GM19468 (cell line): ENCODE measurements at regions not wholly inside any gene's neighbourhood (a gene's known extent, or its start where the extent isn't known, plus 50 kb on each side); places are given as distances from the start of the nearest gene placed in this dataset.
"Not testable (repeated sequence)": the region's sequence is repeated elsewhere in the genome, so short reads cannot be mapped to it uniquely, and the experiment has no call there.

Source experiments
- ATAC-seq: cut with Tn5 transposase; IDR thresholded peaks from one replicate; pipeline ENCODE4 v1.9.1; 2021; ENCODE audit warnings: mild to moderate bottlenecking, moderate library complexity, moderate number of reproducible peaks; ENCODE audit not compliant: unreplicated experiment; ENCODE audit errors: extremely low read depth

DNA sequence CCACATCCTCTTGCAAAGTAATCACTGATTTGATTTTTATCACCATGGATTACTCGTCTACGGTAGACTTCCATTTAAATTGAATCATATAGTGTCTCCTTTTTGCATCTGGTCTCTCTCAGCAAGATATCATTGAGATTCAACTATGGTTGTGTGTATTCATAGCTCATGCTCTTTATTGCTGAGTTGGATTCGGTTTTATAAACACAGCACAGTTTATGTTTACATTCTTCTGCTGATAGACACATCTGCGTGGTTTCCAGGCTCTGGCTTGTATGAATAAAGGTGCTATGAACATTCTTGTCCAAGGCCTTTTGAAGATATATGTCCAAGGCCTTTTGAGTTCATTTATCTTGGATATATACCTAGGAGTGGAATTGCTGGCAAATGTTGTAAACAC lies 356.5 kb upstream of the CELF2 start:
- no peak for ATAC-seq

DNA sequence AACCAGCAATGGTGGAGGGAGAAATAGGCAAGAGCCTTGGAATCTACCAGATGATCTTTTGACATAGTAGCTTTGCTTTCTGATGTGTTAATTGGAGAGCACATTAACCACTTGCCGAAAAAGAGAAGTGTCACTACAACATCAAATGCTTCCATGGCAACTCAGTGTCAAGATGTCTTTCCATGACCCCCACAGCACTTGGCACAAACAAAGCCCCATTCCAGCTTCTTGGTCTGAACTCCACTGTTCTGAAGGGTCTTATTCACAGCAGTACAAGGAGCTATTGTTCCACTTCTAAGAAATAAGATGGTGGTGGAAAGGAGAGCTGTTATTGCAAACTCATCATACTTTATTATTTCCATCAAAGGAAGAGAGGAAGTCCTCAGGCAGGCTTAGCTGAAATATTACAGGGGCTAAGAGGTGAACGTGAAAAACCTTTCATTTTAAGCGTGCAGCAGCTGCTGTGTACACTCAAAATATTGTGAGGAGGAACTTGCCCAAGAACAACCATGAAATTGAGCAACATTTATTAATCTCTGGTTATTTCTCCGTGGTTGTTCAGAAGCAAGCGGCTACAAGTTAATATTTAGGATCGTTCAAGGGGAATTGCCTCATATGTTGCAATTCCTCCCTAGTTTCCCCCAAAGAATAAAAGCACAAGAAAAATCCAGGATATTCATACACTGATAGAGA lies 354.8 kb upstream of the CELF2 start:
- ATAC-seq, result no peak

DNA sequence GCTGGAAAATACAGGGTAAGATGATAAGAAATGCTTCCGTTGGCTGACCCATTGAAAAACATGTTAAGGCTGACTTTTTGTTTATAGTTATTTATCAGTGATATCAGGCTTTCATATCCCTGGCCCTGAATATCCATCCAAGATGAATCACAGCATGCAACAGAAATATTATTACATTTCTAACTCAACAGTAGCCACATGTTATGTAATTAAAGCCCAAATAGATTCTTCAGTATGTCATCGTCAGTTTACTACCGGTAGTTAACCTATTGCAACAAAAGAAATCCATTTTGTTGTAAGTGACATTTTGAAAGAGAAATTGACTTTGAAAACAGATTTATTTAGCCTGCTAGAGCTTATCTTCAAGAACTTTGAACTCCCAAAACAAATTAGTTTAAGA lies 354.1 kb upstream of the CELF2 start:
- no peak for ATAC-seq

DNA sequence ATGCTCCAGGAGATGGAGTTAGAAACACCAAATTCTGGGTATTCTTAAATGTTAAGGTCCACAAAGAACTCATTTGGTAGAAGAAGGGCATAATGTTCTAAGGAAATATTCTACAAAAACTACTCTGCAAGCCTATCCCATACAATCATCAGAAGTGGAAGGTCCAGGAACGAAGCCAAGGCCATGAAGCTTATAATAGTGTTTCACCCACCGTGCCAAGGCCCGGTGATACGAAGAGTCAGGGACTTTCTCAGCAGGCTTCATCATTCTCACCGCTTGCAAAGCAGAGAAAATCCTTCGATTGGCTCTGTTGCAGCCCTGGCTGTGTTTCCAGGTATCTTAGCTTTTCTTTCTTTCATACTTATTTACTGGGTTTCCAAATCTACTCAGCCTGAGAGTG lies 351.9 kb upstream of the CELF2 start:
- ATAC-seq, result no peak

DNA sequence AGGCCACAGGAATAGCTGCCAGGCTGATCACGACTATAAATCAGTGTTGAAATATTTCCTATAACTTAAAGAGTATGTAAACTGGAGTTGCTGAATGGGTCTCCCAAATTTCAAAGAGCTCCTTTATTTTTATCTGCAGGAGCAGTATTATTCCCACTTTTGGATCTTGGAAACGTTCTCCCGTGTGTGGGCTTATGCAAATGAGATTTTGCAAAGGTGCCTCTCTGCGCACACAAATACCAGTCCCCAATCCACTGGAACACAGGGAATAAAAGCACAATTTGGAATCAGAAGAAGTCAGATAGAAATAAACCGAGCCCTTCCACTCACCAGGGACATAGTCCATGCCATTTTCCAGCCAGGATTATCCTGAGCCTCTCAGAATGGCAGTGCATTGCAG lies 350.2 kb upstream of the CELF2 start:
- ATAC-seq, result no peak

DNA sequence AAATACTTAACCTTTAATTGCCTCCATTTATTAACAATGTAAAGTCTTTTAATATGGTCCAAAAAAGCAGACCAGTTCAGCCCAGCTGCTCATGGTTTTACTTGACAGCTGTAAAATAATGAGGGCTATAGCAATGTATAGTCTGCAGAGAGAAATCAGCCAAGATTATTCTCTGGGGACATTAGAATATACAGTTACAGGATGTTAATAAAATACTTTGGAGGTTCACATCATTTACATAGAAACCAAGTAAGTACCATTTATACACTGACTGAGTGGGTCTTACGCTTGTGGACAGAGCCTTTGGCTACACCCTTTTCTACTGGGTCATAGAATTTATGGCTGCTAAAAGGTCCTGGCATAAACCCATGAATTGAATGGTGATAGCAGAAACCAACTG lies 340.7 kb upstream of the CELF2 start:
- ATAC-seq, result no peak

DNA sequence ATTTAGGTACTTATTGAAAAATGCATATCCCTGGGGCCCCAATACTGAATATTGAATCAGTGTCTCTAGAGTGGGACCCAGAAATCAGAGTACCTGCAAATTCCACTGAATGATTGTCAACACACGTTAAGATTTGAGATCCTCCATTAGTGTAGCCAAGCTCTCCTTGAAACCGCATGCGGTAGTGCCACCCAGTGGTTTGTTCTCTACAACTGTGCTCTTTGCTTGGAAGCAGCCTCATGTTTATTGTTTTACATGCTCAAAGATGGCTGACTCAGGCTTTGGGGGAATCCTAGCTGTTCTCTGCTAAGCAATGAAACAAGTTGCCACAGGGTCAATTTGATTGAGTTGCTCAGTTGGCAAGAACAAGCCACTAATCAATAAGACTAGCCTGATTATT lies 340.2 kb upstream of the CELF2 start:
- no peak for ATAC-seq

DNA sequence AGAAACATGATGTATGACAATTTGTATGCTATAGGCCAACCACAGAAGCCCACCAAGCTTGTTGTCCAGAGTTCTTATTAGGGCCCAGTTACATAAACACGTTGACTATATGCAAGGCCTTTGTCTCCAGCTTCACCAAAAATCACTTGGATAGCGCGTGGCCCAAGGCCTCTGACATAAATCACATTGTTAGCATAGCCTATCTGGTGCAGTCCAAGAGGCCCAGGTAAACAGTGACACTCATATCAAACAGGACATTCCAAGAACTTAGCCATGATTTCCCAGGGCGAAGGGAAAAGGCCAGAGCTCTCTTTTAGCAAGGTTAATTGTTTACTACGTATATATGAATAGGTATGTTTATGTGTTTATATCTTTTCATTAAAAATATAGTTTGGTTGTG lies 337.2 kb upstream of the CELF2 start:
- no peak for ATAC-seq

DNA sequence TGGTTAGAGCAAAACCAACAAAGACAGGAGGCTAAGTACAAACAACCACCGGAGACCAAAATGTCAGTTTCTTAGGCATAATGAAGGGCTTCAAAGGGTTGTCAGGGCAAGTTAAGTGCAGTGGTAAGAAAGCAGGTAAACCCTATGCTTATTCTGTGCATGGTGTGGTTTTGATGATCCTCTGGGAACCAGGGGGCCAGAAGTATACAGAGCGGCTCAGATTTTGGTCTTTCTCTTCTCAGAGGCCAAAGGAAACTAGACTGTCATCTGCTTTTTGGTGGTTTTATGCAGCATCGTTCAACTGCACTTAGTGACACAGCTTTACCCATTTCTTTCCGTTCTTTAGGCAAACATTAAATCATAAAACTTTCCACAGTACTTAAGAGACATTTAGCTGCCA lies 332.7 kb upstream of the CELF2 start:
- no peak for ATAC-seq

DNA sequence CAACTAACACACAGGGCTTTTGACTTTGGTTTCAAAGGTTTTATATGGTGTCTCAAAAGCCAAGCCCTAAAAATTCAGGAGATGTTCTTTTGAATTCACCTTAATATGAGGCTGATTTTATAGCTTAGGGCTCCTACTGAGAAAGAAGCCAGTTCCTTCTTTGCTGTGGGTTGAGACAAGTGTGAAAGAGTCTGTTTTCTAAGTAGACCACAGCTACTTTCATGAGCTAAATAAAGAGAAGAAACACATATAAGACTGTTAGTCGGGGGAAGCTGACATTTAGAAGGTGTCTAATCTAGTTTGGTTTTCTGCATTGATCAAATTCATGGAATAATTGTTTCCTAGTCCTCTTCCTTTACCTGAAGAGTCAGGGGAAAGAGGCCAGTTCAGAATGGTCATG lies 332.1 kb upstream of the CELF2 start:
- no peak for ATAC-seq

DNA sequence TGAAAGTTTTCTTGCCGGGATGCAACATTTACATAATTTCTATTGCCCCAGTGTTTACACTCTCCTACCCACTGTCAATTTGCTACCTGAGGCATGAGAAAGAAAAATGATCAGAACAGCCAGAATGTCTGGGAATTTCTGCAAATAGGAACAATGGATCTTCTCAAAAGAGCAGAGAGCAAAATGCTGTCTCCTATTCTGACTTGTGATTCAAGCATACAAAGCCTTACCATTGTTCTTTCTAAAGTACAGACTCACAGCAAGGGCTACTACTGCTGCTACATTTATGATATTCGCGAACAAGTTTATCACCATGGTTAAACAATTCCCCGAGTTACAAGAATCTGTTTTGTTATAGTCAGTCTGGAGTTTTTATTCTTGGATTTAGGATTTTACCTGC lies 329.9 kb upstream of the CELF2 start:
- ATAC-seq, result no peak

DNA sequence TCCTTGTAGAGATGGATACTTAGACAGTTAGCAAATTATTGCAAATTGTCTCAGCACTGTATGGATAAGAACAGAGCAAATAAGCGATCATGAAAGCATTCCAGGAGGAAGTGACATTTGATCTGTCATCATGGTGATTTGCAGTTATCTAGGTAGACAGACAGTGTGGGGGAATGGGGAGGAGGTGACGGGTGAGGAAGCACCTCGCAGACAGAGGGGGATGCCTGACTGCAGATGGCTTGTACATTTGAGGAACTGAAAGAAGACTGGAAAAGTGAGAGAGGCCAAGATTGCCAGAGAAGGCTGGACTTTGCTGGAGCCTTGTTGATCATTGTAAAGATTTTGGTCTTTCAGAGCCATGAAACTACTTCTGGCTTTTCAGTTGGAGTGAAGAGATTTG lies 318.2 kb upstream of the CELF2 start:
- no peak for ATAC-seq

DNA sequence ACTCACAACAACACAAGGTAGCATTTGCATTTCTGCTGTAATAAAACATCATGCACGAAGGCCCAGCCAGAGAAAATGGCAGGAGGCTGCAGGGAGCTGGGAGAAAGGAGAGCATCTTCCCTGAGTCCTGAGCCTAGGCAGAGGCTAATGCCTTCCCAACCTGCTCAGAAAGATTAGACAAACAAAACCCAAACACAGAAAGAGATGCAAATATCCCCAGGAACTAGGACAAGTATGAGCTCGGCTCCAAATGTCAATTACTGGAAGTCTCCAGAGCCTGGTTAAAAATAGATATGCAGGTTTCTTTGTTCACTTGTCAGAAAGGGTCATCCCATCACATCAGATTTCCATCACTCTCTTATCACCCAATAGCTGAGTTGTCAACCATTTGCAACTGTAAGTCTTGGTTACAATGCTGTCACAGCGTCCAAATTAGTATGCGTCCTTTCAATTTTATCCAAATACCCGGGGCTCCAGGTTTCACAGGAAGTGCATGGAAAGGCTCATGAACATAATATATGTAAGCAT lies 316.5 kb upstream of the CELF2 start:
- no peak for ATAC-seq

DNA sequence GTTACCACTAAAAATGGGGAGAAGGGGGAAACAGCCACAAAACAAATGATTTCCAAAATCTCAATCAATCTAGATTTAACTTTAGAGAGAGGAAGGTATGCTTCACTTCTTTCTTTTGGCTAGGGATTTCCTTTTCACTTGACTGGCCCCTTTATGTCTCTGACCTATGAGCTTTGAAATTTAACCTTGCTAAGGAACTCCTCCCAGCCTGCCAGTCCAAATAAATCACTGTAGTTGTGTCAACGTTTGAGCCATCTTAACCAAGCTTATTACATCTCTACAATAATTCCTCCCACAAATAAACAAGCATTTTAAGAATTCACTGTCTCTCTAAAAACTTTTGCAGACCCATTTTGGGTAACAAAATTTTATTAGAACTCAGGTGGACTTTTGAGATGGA lies 315.5 kb upstream of the CELF2 start:
- no peak for ATAC-seq

DNA sequence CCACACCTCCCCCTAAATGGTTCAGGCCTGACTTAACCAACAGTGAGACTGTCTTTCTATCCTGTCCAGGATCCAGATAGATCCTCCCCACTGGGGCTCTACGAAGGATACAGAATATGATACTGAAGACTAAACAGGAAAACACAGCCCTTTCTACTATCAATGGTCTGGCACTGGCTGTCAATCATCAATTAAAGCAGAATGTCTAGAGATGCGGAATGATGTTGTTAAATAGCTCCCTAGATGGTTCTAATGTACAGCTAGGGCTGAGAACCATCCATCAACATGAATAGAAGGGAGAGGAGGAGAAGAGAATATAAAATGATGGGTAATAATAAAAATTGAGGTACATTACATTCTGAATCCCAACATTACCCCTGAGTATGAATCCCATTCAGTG lies 314.3 kb upstream of the CELF2 start:
- ATAC-seq, result no peak

DNA sequence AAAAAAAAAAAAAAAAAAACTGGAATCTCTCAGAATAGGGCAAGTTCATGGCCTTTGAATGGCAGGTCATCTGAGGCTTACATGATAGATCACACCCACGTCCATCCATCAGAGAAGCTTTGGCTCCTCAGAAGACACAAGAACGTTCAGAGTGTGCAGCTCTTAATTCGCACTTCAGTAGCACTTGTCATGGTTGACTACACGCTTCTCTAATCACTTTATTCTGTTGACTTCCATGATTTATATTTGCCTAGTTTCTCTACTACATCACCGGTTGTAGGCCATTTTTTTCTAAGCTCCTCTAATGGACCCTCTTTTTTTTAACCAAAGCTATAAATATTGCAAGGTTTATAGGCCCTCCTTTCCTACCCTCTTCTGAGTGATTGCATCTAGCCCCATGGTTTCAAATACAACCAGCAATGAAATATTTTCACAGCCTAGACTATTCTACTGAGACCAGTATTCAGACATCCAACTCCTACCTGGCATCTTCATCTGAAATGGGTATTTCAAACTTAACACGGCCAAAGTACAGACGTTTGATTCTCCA lies 305.4 kb upstream of the CELF2 start:
- ATAC-seq, result no peak

DNA sequence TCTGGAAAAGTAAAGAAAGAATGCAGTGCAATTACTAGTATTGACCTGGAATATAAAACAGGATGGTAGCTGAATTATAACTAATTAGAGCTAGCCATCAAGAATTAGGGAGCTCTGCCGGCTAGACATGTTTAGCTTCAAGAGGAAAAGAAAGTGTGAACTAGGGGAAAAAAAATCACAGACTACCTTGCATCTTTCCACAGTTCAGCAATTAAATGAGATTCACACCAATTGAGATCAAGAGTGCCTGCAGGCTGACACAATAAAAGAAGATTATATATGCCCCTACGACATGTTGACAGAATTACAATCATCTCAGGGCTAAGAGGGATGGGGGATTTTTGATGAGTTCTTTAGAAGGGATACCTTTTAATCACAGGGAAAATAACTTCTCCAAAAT lies 303.3 kb upstream of the CELF2 start:
- ATAC-seq, result no peak

DNA sequence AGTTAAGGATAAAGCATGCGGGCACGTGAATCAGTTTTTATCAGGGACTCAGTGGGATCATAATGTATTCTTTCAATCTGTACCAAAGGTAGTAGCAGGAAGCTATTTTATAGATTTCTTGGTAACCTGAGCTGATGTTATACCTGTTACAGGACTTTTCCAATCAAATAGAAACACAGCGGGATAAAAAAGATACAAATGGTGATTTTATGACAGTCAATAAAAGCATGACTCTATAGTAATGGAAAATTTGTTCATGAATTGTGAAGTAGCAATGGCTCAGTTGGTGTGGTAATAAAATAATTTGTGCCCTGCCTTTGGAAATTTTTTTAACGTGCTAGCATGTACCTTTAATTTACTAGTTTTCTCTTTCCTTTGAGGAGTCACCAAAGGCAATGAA lies 300.7 kb upstream of the CELF2 start:
- no peak for ATAC-seq

DNA sequence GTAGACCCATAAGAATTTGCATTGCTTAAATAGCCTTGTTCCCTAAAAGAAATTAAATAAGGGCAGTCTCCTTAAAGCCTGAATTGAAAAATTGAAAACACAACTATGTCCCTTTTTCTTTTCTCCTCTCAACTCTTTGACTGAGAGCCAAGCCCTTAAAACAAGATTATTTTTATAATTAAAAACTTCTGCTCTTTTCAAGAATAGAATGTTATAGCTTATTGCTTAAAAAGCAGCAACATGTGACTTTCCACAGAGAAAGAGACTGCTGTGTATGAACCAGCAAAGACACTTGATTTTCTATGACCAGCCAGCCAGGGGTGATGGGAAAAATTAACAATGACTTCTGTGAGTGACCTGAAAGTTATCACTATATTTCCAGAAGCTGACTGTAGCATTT lies 295.2 kb upstream of the CELF2 start:
- no peak for ATAC-seq

DNA sequence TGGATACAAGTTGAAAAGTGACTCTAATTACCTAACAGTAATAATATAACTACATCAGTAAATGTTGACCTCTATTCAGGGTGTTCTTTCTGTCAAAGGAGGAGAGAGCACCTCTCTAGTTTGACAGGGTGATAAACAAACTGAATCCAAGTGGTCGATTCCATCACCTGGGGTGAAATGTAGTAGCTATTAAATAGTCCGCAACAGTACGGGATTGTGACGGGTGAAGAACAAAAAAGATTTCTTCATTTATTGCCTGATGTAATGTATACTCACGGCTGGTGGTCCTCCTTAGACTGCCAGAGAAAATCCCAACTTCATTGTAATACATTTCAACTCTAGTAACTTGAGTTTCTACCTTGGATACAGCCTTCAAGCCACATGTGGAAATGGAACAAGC lies 292.5 kb upstream of the CELF2 start:
- no peak for ATAC-seq

DNA sequence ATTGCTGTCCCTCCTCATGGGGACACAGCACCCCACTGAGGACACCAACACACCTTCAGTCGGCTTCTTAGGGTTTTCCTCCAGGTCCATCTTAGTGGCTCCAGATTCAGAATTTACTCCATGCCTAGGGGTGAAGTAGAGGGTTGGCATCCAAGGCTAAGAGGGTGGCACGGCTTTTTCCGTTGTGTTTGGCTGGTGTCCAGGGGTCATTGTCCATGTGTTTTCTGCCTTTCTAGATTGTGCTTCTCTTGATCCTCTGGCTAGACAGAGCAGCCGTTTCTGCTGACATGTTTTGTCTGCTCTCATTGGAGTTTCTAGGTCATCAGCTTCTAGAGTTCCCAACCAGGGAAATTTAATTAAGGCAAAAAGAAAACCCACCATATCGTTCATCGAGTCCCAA lies 291.6 kb upstream of the CELF2 start:
- ATAC-seq, result no peak

DNA sequence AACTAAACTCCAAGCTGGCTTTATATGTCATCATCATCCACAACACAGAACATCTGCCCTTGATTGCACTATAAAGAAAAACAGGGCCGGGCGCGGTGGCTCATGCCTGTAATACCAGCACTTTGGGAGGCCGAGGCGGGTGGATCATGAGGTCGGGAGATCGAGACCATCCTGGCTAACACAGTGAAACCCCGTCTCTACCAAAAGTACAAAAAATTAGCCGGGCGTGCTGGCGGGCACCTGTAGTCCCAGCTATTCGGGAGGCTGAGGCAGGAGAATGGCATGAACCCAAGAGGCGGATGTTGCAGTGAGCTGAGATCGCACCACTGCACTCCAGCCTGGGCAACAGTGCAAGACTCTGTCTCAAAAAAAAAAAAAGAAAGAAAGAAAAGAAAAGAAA lies 290.3 kb upstream of the CELF2 start:
- not testable (repeated sequence) for ATAC-seq
